HCT116 (cell line): ENCODE measurements at regions not wholly inside any gene's neighbourhood (a gene's known extent, or its start where the extent isn't known, plus 50 kb on each side); places are given as distances from the start of the nearest gene placed in this dataset.

Experiments used
- ELF1 ChIP-seq: IDR thresholded peaks from 2 replicates; pipeline ENCODE4 v1.6.1; 2012; ENCODE audit warnings: low read depth, borderline replicate concordance
- EZH2 ChIP-seq: fragments of 200-600 bp; sonication (generic); IDR thresholded peaks from 2 replicates; pipeline ENCODE4 v1.6.1; 2017; ENCODE audit warnings: antibody characterized with exemption, mixed run types
- EZH2phosphoT487 ChIP-seq: fragments of 200-600 bp; IDR thresholded peaks from 2 replicates; pipeline ENCODE4 v1.6.1; 2018; ENCODE audit warnings: antibody characterized with exemption, borderline replicate concordance
- JUND ChIP-seq: IDR thresholded peaks from 2 replicates; pipeline ENCODE4 v1.6.1; 2012
- POLR2A ChIP-seq: IDR thresholded peaks from 2 replicates; pipeline ENCODE4 v1.7.0; 2011; ENCODE audit warnings: borderline replicate concordance; ENCODE audit not compliant: insufficient read depth, insufficient read length; ENCODE audit errors: extremely low read depth
- POLR2AphosphoS5 ChIP-seq: IDR thresholded peaks from 2 replicates; pipeline ENCODE4 v1.6.1; 2011; ENCODE audit warnings: mild to moderate bottlenecking, low read depth, low read length, moderate library complexity
- RAD21 ChIP-seq: IDR thresholded peaks from 2 replicates; pipeline ENCODE4 v1.6.1; 2012; ENCODE audit warnings: low read depth, mild to moderate bottlenecking
- SIN3A ChIP-seq: IDR thresholded peaks from 2 replicates; pipeline ENCODE4 v1.6.1; 2012; ENCODE audit warnings: low read depth
- TCF7L2 ChIP-seq: IDR thresholded peaks from 2 replicates; pipeline ENCODE4 v1.7.0; 2011; ENCODE audit warnings: borderline replicate concordance, inconsistent platforms; ENCODE audit not compliant: insufficient read depth, insufficient read length; ENCODE audit errors: extremely low read depth
- YY1 ChIP-seq: IDR thresholded peaks from 2 replicates; pipeline ENCODE4 v1.6.1; 2011; ENCODE audit warnings: low read length, low read depth, moderate library complexity, mild to moderate bottlenecking; ENCODE audit not compliant: insufficient replicate concordance; ENCODE audit errors: extremely low read depth
- ZNF274 ChIP-seq: fragments of 200-500 bp; sonication (Bioruptor generic); IDR thresholded peaks from 2 replicates; pipeline ENCODE4 v1.6.1; 2014; ENCODE audit warnings: mild to moderate bottlenecking, low read depth, low read length, inconsistent platforms
- TF ChIP-seq, protein P1 (sequence below), 3 experiments: fragments of 200-600 bp in 1 of 3; sonication (generic) in 1 of 3; IDR thresholded peaks in 2 of 3; conservative IDR thresholded peaks in 1 of 3; 2 replicates each; pipeline ENCODE4 v1.5.1; 2012 to 2017; ENCODE audit warnings: low read depth in 2 of 3, low read length in 2 of 3, antibody characterized with exemption in 1 of 3, borderline replicate concordance in 1 of 3, control low read depth in 1 of 3, mild to moderate bottlenecking in 1 of 3, mixed read lengths in 1 of 3, mixed run types in 1 of 3, moderate library complexity in 1 of 3; ENCODE audit not compliant: insufficient read depth in 1 of 3
- TF ChIP-seq, protein P2 (sequence below): IDR thresholded peaks from 2 replicates; pipeline ENCODE4 v1.6.1; 2012; ENCODE audit warnings: low read depth
- TF ChIP-seq, protein P3 (sequence below): IDR thresholded peaks from 2 replicates; pipeline ENCODE4 v1.6.1; 2012

DNA sequence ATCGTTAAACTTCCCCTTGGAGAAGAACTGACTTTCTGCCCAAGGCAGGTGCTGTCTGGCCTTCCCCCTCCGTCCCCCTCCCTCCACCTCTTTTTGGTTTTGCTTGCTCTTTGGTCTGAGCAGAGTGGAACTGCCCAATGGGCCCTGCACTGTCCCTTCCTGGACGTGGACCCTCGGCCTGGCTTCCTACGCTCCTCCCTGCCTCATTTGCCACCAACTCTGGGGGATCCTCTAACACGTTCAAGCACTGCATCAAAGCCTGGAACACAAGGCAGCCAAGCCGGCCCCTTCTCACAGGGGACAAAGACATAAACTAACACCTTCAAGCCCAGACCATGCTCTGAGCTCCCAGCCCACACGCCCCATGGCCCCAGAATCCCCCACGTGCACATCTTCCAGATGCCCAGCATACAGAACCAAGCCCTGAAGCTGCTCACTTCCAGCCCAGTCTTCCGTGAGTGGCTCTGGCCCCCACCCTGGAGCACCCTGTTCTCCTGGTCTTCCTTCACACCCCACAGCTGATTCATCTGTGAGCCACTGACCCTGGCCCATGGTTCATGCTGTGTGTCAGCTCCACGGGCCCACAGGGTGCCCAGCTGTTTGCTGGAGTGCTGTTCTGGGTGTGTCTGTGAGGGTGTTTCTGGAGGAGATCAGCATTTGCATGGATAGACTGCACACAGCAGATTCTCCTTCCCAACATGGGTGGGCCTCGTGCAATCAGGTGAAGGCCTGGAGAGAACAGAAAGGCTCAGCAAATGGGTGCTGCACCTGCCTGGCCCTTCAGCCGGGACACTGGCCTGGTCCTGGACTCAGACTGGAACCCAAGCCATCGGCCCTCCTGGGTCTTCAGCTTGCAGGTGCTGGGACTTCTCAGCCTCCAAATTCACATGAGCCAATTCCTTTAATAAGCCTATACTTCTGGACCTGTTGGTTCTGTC, 247.1 kb upstream of the SALL3 start:
- TF ChIP-seq, protein P1, sequence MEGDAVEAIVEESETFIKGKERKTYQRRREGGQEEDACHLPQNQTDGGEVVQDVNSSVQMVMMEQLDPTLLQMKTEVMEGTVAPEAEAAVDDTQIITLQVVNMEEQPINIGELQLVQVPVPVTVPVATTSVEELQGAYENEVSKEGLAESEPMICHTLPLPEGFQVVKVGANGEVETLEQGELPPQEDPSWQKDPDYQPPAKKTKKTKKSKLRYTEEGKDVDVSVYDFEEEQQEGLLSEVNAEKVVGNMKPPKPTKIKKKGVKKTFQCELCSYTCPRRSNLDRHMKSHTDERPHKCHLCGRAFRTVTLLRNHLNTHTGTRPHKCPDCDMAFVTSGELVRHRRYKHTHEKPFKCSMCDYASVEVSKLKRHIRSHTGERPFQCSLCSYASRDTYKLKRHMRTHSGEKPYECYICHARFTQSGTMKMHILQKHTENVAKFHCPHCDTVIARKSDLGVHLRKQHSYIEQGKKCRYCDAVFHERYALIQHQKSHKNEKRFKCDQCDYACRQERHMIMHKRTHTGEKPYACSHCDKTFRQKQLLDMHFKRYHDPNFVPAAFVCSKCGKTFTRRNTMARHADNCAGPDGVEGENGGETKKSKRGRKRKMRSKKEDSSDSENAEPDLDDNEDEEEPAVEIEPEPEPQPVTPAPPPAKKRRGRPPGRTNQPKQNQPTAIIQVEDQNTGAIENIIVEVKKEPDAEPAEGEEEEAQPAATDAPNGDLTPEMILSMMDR (IDR thresholded peaks at IDR 0.05 in 2 of 3, conservative IDR thresholded peaks at IDR 0.05 in 1 of 3; ENCODE audit: borderline replicate concordance in 1 of 3, insufficient read depth in 1 of 3, low read depth in 2 of 3, low read length in 2 of 3), result no peak
- TF ChIP-seq JUND, result no peak
- TF ChIP-seq, protein P2, sequence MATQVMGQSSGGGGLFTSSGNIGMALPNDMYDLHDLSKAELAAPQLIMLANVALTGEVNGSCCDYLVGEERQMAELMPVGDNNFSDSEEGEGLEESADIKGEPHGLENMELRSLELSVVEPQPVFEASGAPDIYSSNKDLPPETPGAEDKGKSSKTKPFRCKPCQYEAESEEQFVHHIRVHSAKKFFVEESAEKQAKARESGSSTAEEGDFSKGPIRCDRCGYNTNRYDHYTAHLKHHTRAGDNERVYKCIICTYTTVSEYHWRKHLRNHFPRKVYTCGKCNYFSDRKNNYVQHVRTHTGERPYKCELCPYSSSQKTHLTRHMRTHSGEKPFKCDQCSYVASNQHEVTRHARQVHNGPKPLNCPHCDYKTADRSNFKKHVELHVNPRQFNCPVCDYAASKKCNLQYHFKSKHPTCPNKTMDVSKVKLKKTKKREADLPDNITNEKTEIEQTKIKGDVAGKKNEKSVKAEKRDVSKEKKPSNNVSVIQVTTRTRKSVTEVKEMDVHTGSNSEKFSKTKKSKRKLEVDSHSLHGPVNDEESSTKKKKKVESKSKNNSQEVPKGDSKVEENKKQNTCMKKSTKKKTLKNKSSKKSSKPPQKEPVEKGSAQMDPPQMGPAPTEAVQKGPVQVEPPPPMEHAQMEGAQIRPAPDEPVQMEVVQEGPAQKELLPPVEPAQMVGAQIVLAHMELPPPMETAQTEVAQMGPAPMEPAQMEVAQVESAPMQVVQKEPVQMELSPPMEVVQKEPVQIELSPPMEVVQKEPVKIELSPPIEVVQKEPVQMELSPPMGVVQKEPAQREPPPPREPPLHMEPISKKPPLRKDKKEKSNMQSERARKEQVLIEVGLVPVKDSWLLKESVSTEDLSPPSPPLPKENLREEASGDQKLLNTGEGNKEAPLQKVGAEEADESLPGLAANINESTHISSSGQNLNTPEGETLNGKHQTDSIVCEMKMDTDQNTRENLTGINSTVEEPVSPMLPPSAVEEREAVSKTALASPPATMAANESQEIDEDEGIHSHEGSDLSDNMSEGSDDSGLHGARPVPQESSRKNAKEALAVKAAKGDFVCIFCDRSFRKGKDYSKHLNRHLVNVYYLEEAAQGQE, result no peak
- TF ChIP-seq RAD21, result no peak
- TF ChIP-seq SIN3A, result no peak
- TF ChIP-seq EZH2, result no peak
- TF ChIP-seq, protein P3, sequence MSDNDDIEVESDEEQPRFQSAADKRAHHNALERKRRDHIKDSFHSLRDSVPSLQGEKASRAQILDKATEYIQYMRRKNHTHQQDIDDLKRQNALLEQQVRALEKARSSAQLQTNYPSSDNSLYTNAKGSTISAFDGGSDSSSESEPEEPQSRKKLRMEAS, result no peak
- no peak for TF ChIP-seq POLR2A
- no peak for TF ChIP-seq TCF7L2
- no peak for TF ChIP-seq YY1
- no peak for TF ChIP-seq POLR2AphosphoS5
- TF ChIP-seq EZH2phosphoT487, result no peak
- TF ChIP-seq ZNF274, result no peak
- TF ChIP-seq ELF1, result no peak
